Fibroblast of pulmonary artery (primary cell): ENCODE measurements at regions not wholly inside any gene's neighbourhood (a gene's known extent, or its start where the extent isn't known, plus 50 kb on each side); places are given as distances from the start of the nearest gene placed in this dataset.

ENCODE experiments used
- DNase-seq: peaks from one replicate; pipeline ENCODE4 v3.0.0-alpha.2; 2010; ENCODE audit warnings: low read depth
- H3K4me3 ChIP-seq: replicated peaks from 2 replicates; pipeline ENCODE4 v1.5.1; 2011; ENCODE audit warnings: low read depth, mild to moderate bottlenecking, control low read depth, low read length, moderate library complexity
- TF ChIP-seq, protein P1 (sequence below): IDR thresholded peaks from 2 replicates; pipeline ENCODE4 v1.5.1; 2011; ENCODE audit warnings: mild to moderate bottlenecking, control low read depth, low read length, inconsistent platforms; ENCODE audit errors: missing control alignments

DNA sequence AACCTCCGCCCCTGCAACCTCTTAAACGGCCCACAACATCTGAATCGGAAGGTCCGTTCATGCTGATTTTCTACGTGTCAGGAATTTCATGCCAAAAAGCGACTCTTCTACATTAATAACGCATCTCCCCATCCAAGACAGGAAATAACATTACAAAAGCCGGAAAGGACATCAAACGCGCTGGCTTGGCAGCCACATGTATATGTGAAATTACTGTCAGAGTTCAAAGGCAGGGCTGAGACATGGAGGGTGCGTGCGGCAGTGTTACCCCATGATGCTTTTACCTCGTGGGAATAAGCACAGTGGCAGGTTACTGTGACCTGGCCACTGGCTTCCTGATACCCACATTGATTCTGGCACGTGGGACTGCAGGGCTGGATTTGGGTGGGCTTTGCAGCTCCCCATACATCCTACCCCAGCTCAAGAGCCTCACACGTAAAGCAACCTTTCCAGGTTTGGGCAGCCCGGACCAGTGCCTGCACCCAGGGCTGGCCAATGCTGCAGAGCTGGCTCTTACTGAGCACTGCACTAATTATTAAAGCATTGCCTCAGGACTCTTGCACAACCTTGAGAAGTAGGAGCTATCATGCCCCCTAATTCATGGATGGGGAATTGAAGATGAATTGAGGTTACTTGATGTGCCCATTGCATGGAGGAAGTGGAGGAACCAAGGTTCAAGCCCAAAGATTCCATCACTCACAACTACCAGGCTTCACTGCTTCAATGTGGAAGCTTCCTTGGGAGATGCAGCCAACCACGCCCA is 120.6 kb upstream of the FOXF1 start:
- peak; percentile 79 for DNase-seq
- TF ChIP-seq, protein P1, sequence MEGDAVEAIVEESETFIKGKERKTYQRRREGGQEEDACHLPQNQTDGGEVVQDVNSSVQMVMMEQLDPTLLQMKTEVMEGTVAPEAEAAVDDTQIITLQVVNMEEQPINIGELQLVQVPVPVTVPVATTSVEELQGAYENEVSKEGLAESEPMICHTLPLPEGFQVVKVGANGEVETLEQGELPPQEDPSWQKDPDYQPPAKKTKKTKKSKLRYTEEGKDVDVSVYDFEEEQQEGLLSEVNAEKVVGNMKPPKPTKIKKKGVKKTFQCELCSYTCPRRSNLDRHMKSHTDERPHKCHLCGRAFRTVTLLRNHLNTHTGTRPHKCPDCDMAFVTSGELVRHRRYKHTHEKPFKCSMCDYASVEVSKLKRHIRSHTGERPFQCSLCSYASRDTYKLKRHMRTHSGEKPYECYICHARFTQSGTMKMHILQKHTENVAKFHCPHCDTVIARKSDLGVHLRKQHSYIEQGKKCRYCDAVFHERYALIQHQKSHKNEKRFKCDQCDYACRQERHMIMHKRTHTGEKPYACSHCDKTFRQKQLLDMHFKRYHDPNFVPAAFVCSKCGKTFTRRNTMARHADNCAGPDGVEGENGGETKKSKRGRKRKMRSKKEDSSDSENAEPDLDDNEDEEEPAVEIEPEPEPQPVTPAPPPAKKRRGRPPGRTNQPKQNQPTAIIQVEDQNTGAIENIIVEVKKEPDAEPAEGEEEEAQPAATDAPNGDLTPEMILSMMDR = no peak
- H3K4me3 ChIP-seq = no peak overlapping the region

DNA sequence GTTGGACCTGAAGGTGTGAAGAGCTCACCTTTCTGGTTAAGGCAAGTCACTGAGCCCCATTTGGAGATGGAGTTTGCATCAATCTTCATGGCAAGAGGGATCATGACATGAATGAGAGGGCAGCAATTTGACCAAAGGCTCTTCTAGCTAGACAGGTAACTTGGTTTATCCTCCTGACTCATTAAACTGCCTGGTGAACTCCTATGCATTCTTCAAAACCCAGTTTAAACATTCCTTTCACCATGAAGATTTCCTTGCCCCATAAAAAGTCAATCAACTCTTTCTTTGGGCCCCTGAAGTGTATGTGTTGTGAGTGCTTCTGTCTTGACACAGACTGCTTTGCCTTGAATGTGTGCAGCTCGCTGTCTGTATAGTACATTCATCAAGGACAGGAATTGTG is 120.0 kb upstream of the FOXF1 start:
- no peak overlapping the region for H3K4me3 ChIP-seq
- no peak for DNase-seq
- TF ChIP-seq, protein P1 = no peak

DNA sequence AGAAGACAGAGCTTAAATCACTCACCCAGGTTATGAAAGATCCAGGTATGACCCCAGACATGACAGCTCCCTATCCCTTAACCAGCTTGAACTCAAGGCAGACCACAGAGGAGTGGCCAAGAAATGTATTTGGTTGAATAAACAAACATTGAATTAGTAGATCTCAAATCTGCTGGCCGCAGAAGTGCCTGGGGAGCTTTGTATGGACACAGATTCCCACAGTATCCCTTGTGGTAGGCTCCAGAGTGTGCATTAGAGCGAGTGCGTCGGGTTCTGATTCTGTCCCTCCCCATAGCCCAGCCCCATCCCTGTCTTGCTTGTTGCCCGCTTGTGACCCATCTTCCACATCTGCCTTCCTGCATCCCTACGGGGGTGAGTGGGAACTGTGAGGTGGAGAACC is 118.8 kb upstream of the FOXF1 start:
- DNase-seq = no peak
- H3K4me3 ChIP-seq = no peak overlapping the region
- TF ChIP-seq, protein P1 = no peak

DNA sequence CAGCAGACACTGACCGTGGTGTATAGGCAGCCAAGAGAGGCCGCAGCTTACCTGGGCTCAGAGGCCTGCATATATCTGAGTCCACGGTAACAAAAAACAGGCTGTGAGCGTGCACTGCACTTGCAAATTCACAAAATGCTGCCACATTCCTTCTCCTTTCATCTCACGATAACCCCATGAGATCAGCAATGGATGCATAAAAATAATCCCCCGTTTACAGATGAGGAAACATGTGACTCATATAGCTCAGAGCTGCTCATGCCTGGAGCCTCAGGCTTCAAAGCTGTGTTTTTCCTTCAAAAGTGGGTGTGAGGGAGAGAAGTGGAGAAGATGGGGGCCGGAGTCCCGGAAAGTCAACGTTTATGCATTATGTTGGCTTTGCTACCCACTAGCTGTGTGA is 118.3 kb upstream of the FOXF1 start:
- peak; percentile 53 for DNase-seq
- no peak overlapping the region for H3K4me3 ChIP-seq
- TF ChIP-seq, protein P1 = no peak

DNA sequence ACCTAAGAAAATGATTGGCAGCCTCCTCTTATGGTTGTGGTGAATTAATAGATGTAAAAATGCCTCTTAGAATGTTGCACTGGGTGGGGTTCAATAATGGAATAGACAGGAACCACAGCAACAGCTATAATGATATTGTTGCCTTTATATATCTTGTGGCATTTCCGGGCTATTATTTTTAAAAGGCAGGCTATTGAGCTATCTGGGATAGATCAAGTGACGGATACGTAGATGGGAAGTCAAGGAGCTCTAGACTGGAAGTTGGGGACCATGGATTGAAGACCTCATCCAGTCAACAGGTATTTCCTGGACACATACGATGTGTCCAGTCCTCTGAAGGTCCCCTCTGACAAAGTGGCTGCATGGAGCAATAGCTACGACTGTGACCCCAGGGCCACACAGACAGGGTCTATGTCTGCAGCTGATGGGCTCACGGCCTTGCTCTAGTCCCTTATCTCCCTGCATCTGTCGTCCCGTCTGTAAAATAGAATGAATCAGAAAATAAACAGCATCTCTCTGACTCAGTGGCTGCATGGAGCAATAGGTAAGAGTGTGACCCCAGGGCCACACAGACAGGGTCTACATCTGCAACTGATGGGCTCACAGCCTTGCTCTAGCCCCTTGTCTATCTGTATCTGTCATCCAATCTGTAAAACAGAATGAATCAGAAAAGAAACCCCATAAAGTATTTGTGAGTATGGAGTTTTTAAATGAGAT is 117.7 kb upstream of the FOXF1 start:
- TF ChIP-seq, protein P1 = no peak
- no peak for DNase-seq
- H3K4me3 ChIP-seq = no peak overlapping the region

DNA sequence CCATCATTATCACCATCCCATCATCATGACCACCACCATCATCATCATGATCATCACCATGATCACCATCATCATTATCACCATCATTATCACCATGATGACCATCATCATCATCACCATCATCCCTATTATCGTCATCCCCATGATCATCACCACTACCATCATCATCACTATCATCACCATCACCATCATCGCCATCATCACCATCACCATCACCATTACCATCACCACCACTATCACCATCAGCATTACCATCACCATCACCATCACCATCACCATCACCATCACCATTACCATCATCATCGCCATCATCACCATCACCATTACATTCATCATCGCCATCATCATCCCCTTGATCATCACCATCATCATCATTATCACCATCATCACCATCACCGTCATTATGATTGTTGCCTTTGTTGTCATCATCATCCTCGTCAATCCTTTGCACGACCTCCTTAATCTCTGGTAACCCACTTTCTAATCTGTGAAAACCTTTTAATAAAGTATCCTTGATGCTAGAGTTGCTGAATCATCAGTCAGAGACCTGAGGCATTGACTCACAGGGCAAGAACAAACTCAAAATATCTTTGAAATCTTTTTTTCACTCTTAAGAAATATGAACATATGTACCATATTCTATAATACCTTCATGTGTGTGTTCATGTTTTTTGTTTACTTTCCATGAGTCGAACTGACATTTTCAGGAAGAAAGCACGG is 116.3 kb upstream of the FOXF1 start:
- TF ChIP-seq, protein P1 = no peak
- DNase-seq = no peak
- H3K4me3 ChIP-seq = no peak overlapping the region
